ENCODE measurements at regions not wholly inside any gene's neighbourhood (a gene's known extent, or its start where the extent isn't known, plus 50 kb on each side); places are given as distances from the start of the nearest gene placed in this dataset.
"Not testable (repeated sequence)": the region's sequence is repeated elsewhere in the genome, so short reads cannot be mapped to it uniquely, and the experiment has no call there.

DNA sequence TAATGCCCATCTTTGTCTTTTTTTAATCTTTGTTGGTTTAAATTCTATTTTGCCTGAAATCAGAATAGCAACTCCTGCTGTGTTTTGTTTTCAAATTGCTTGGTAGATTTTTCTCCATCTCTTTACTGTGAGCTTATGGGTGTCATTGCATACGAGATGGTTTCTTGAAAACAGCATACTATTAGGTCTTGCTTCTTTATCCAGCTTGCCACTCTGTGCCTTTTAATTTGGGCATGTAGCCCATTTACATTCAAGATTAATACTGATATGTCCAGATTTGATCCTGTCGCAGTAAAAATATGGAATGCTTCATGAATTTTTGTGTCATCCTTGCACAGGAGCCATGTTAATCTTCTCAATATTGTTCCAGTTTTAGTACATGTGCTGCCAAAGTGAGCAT lies 316.6 kb downstream of the CGGBP1 start:
- TF ChIP-seq CTCF (IDR thresholded peaks at IDR 0.05; ENCODE audit: borderline replicate concordance, insufficient read depth, low read depth, low read length), result no peak
- H3K4me3 ChIP-seq (ENCODE audit: low read depth, low read length), result no peak overlapping the region

- not testable (repeated sequence) for H3K4me3 ChIP-seq (ENCODE audit: low read depth, low read length)
These were observed 317.9 kb downstream of the CGGBP1 start for GRCh38 chr3:87740894-87741293.

GRCh38 chr3:87737817-87738216 lies 321.0 kb downstream of the CGGBP1 start:
- H3K4me3 ChIP-seq (ENCODE audit: low read depth, low read length), result not testable (repeated sequence)

- no peak overlapping the region for H3K4me3 ChIP-seq (ENCODE audit: low read depth, low read length)
- TF ChIP-seq CTCF (IDR thresholded peaks at IDR 0.05; ENCODE audit: borderline replicate concordance, insufficient read depth, low read depth, low read length), result no peak
These were observed 325.0 kb downstream of the CGGBP1 start for GRCh38 chr3:87733671-87734367.

DNA sequence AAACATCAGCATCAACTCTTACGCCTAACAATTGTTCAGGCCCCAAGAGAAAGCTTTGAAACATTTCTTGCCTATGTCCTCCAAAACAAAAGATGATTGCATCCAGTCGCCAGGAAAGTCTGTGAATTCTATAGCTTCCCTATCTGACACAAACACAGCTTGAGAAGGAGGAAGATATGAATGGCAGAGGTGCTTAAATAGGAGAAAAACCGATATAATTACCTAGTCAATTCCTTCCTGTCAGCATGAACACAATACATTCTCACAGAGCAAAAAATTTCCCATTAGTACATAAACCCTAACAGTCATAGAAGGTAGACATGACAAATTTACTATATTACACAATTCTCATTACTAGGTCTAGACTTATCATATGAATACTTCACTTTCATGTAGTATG lies 326.5 kb downstream of the CGGBP1 start:
- TF ChIP-seq CTCF (IDR thresholded peaks at IDR 0.05; ENCODE audit: borderline replicate concordance, insufficient read depth, low read depth, low read length), result no peak
- H3K4me3 ChIP-seq (ENCODE audit: low read depth, low read length), result no peak overlapping the region

DNA sequence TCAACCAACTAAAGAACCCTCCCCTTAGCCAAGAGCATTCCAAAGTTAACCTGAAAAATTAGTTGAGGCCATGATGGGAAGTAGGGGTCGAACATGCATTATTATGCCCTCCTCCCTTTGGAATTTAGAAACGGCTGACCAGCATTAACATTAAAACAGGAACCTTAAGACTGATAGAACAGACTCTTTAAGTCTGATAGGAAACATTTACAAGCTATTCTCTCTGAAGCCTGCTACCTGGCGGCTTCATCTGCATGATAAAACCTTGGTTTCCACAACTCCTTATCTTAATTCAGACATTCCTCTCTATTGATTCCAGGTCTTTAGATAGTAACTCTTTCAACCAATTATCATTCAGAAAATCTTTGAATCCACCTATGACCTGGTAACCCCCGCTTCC lies 331.0 kb downstream of the CGGBP1 start:
- H3K4me3 ChIP-seq (ENCODE audit: low read depth, low read length), result no peak overlapping the region

DNA sequence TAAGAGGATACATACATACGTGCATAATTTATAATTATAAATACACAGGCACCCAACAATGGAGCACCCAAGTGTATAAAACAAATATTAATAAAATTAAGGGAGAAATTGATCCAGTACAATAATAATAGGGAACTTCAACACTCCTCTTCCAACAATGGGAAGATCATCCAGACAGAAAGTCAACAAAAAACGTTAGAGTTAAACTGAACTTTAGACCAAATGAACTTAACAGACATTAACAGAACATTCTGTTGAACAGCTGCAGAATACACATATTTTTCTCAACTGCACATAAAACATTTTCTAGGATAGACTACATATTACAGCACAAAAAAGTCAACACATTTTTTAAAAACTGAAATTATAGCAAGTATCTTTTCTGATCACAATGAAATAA lies 339.7 kb downstream of the CGGBP1 start:
- no peak for TF ChIP-seq CTCF (IDR thresholded peaks at IDR 0.05; ENCODE audit: borderline replicate concordance, insufficient read depth, low read depth, low read length)
- no peak overlapping the region for H3K4me3 ChIP-seq (ENCODE audit: low read depth, low read length)

More for the DNA sequence above, 331.0 kb downstream of the CGGBP1 start:
- TF ChIP-seq CTCF (IDR thresholded peaks at IDR 0.05; ENCODE audit: borderline replicate concordance, insufficient read depth, low read depth, low read length), result no peak

GRCh38 chr3:87710511-87710910 lies 348.3 kb downstream of the CGGBP1 start:
- no peak overlapping the region for H3K4me3 ChIP-seq (ENCODE audit: low read depth, low read length)
- TF ChIP-seq CTCF (IDR thresholded peaks at IDR 0.05; ENCODE audit: borderline replicate concordance, insufficient read depth, low read depth, low read length), result no peak

Data from GM12875 (cell line).